ENCODE measurements at regions not wholly inside any gene's neighbourhood (a gene's known extent, or its start where the extent isn't known, plus 50 kb on each side); places are given as distances from the start of the nearest gene placed in this dataset.

- no peak for TF ChIP-seq CTCF (IDR thresholded peaks at IDR 0.05)
- no peak for TF ChIP-seq POLR2A (IDR thresholded peaks at IDR 0.05)
- TF ChIP-seq POLR2AphosphoS5 (IDR thresholded peaks at IDR 0.05) = no peak
- TF ChIP-seq EP300 (IDR thresholded peaks at IDR 0.05; ENCODE audit: low read depth) = no peak
Measured at GRCh38 chr5:89883967-89884366, 525.6 kb downstream of the CETN3 start.
